ENCODE measurements at regions not wholly inside any gene's neighbourhood (a gene's known extent, or its start where the extent isn't known, plus 50 kb on each side); places are given as distances from the start of the nearest gene placed in this dataset.

GRCh38 chr7:89500084-89500483 lies 654.2 kb upstream of the STEAP1 start:
- TF ChIP-seq ZNF114 (CRISPR knock-in tag; IDR thresholded peaks at IDR 0.05) (no peak), STAT1 (IDR thresholded peaks at IDR 0.05; ENCODE audit: unreplicated experiment) (no peak), ZNF462 (CRISPR knock-in tag; IDR thresholded peaks at IDR 0.05) (no peak), POLR2AphosphoS5 (IDR thresholded peaks at IDR 0.05; ENCODE audit: low read depth) (no peak), EZH2 (IDR thresholded peaks at IDR 0.05; ENCODE audit: low read depth, unreplicated experiment) (no peak), CREB1 (CRISPR knock-in tag; IDR thresholded peaks at IDR 0.05; ENCODE audit: low read depth) (no peak), EZH2phosphoT487 (IDR thresholded peaks at IDR 0.05; ENCODE audit: unreplicated experiment) (no peak), ETS1 (IDR thresholded peaks at IDR 0.05) (no peak), REST (IDR thresholded peaks at IDR 0.05; ENCODE audit: unreplicated experiment) (no peak)
- Mint-ChIP-seq H3K27ac (no peak overlapping the region), H3K9me3 (no peaks in the 10 kb centered on the region), H3K4me3 (no peak overlapping the region), H3K4me1 (no peaks in the 10 kb centered on the region), H3K27me3 (ENCODE audit: insufficient read depth, low read depth, poor library complexity) (no peaks in the 10 kb centered on the region), H3K36me3 (ENCODE audit: low read depth) (no peaks in the 10 kb centered on the region; the same call in 2 of the 3 replicates)
- no peaks in the 10 kb centered on the region for H4K20me1 ChIP-seq (replicated peaks; ENCODE audit: insufficient read depth)
- no peaks in the 10 kb centered on the region for H3K27me3 ChIP-seq (ENCODE audit: insufficient read depth)
- no peaks in the 10 kb centered on the region for H3K36me3 ChIP-seq (ENCODE audit: insufficient read depth)
- no peak overlapping the region for H3K4me2 ChIP-seq
- no peak overlapping the region for H3K27ac ChIP-seq (ENCODE audit: low read depth)
- ATAC-seq (no peak), DNase-seq (ENCODE audit: low spot score) (no peak)
- no peaks in the 10 kb centered on the region for H3K9me2 ChIP-seq (ENCODE audit: insufficient read depth)
- no peaks in the 10 kb centered on the region for H3K79me2 ChIP-seq (replicated peaks; ENCODE audit: insufficient read depth)
- no peak overlapping the region for H3K4me3 ChIP-seq
- no peaks in the 10 kb centered on the region for H3K4me1 ChIP-seq (ENCODE audit: insufficient read depth)
- no peaks in the 10 kb centered on the region for H3F3A ChIP-seq (replicated peaks; ENCODE audit: low read depth)
- no peak overlapping the region for H2AFZ ChIP-seq
